Kidney epithelial cell (primary cell): ENCODE measurements at regions not wholly inside any gene's neighbourhood (a gene's known extent, or its start where the extent isn't known, plus 50 kb on each side); places are given as distances from the start of the nearest gene placed in this dataset.

Experiments used
- DNase-seq: peaks from one replicate; pipeline ENCODE4 v3.0.0-alpha.2; 2010; ENCODE audit warnings: low read depth
- H3K27me3 ChIP-seq: 2 replicates; pipeline ENCODE4 v1.6.0; 2011; ENCODE audit warnings: low read length; ENCODE audit not compliant: control insufficient read depth, insufficient read depth
- H3K36me3 ChIP-seq: 2 replicates; pipeline ENCODE4 v1.5.1; 2011; ENCODE audit warnings: low read length; ENCODE audit not compliant: control insufficient read depth, insufficient read depth
- H3K4me3 ChIP-seq: 2 replicates; pipeline ENCODE4 v1.5.1; 2011; ENCODE audit warnings: low read depth, mild to moderate bottlenecking, control low read depth, low read length
- CTCF ChIP-seq: IDR thresholded peaks from 2 replicates; pipeline ENCODE4 v1.5.1; 2011; ENCODE audit warnings: mild to moderate bottlenecking, moderate library complexity, low read length, control low read depth, inconsistent platforms; ENCODE audit not compliant: insufficient read depth, poor library complexity, severe bottlenecking

GRCh38 chr7:84700563-84701370 is 486.1 kb downstream of the SEMA3D start:
- Histone ChIP-seq H3K4me3 (no peak overlapping the region), H3K36me3 (no peaks in the 10 kb centered on the region), H3K27me3 (no peaks in the 10 kb centered on the region)
- DNase-seq, result no peak
- no peak for TF ChIP-seq CTCF

GRCh38 chr7:84697506-84697905 is 489.4 kb downstream of the SEMA3D start:
- DNase-seq, result peak; percentile 73
- no peaks in the 10 kb centered on the region for H3K27me3 ChIP-seq
- H3K4me3 ChIP-seq, result no peak overlapping the region
- H3K36me3 ChIP-seq, result no peaks in the 10 kb centered on the region
- no peak for TF ChIP-seq CTCF

- TF ChIP-seq CTCF, result no peak
- Histone ChIP-seq H3K36me3 (no peaks in the 10 kb centered on the region), H3K27me3 (no peaks in the 10 kb centered on the region), H3K4me3 (no peak overlapping the region)
- no peak for DNase-seq
These were observed 493.4 kb downstream of the SEMA3D start for GRCh38 chr7:84693483-84693882.

DNA sequence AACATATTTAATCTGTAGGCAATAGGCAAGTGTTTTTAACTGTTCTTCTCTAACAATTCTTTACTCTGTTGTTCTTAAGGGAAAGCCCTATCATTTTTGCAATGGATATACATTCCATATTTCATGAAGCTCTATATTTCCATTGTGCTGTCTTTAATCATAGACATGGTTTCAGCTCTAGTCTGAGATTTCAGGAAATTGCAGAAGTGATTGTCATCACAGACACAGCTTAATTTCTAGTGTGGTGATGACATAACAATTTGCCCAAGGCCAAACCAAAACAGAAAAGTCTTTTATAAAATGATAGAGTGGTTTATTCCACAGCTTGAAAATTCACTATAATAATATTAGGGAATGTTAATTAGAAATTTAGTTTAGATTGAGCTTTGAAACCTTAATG is 494.1 kb upstream of the SEMA3A start:
- no peak for TF ChIP-seq CTCF
- Histone ChIP-seq H3K4me3 (no peak overlapping the region), H3K36me3 (no peaks in the 10 kb centered on the region), H3K27me3 (no peaks in the 10 kb centered on the region)
- DNase-seq, result no peak

GRCh38 chr7:84686373-84686772 is 491.8 kb upstream of the SEMA3A start:
- TF ChIP-seq CTCF, result no peak
- Histone ChIP-seq H3K4me3 (no peak overlapping the region), H3K27me3 (no peaks in the 10 kb centered on the region), H3K36me3 (no peaks in the 10 kb centered on the region)
- no peak for DNase-seq
